AG04450 (cell line): ENCODE measurements at regions not wholly inside any gene's neighbourhood (a gene's known extent, or its start where the extent isn't known, plus 50 kb on each side); places are given as distances from the start of the nearest gene placed in this dataset.

ENCODE experiments used
- CTCF ChIA-PET: fragments of 300-600, 350-600 bp; formaldehyde crosslinking; extraction: SDS; loops from one replicate; lab custom pipeline; 2022; ENCODE audit warnings: antibody characterized with exemption, inconsistent platforms; lab: Charles Lee
- POLR2A ChIA-PET: fragments of 350-600 bp; formaldehyde crosslinking; extraction: SDS; loops from one replicate; lab custom pipeline; 2021; ENCODE audit warnings: antibody characterized with exemption, inconsistent platforms; lab: Yijun Ruan, JAX
- DNase-seq: peaks from one replicate; pipeline ENCODE4 v3.0.0-alpha.2; 2011; ENCODE audit warnings: low read depth, low spot score
- H3K27ac ChIP-seq: one replicate; pipeline ENCODE4 v1.5.1; 2012; ENCODE audit warnings: low read depth, low read length, control low read depth
- H3K27me3 ChIP-seq: one replicate; pipeline ENCODE4 v1.6.0; 2012; ENCODE audit warnings: low read length; ENCODE audit not compliant: control insufficient read depth, insufficient read depth
- H3K4me3 ChIP-seq: 2 replicates; pipeline ENCODE4 v1.5.1; 2011; ENCODE audit warnings: mild to moderate bottlenecking, low read depth, low read length, control low read depth
- H3K9me3 ChIP-seq: 2 replicates; pipeline ENCODE4 v1.5.1; 2012; ENCODE audit warnings: low read length; ENCODE audit not compliant: control insufficient read depth, insufficient read depth
- CTCF ChIP-seq: IDR thresholded peaks from 2 replicates; pipeline ENCODE4 v1.5.1; 2011; ENCODE audit warnings: low read depth, low read length, control low read depth, inconsistent platforms

GRCh38 chr2:146081459-146081858, 1561.5 kb upstream of the ZEB2 start:
- DNase-seq = no peak
- Histone ChIP-seq H3K27ac (no peak overlapping the region), H3K27me3 (no peaks in the 10 kb centered on the region), H3K9me3 (no peaks in the 10 kb centered on the region), H3K4me3 (no peak overlapping the region)
- CTCF ChIA-PET = no interaction called here
- TF ChIP-seq CTCF = no peak
- POLR2A ChIA-PET = no interaction called here

- Histone ChIP-seq H3K4me3 (no peak overlapping the region), H3K27me3 (no peaks in the 10 kb centered on the region), H3K27ac (no peak overlapping the region), H3K9me3 (no peaks in the 10 kb centered on the region)
- POLR2A ChIA-PET = no interaction called here
- DNase-seq = no peak
- no peak for TF ChIP-seq CTCF
- CTCF ChIA-PET = no interaction called here
Measured at GRCh38 chr2:146080925-146081324, 1561.0 kb upstream of the ZEB2 start.

GRCh38 chr2:146079216-146079615, 1559.3 kb upstream of the ZEB2 start:
- no peaks in the 10 kb centered on the region for H3K27me3 ChIP-seq
- CTCF ChIA-PET = no interaction called here
- POLR2A ChIA-PET = no interaction called here
- no peaks in the 10 kb centered on the region for H3K9me3 ChIP-seq
- DNase-seq = no peak
- no peak overlapping the region for H3K27ac ChIP-seq
- TF ChIP-seq CTCF = no peak
- no peak overlapping the region for H3K4me3 ChIP-seq

- DNase-seq = no peak
Measured at GRCh38 chr2:146077156-146077555, 1557.2 kb upstream of the ZEB2 start.

GRCh38 chr2:146068051-146068450, 1548.1 kb upstream of the ZEB2 start:
- ChIA-PET CTCF (interaction anchor here (0.6 kb wide), 1 partner anchor 233 kb away, joined by 3 read pairs; no protein-coding TSS in a partner anchor), POLR2A (no interaction called here)
- Histone ChIP-seq H3K27ac (no peak overlapping the region), H3K9me3 (no peaks in the 10 kb centered on the region), H3K27me3 (no peaks in the 10 kb centered on the region), H3K4me3 (no peak overlapping the region)
- TF ChIP-seq CTCF = no peak
- DNase-seq = no peak

More at GRCh38 chr2:146077156-146077555, 1557.2 kb upstream of the ZEB2 start:
- H3K4me3 ChIP-seq = no peak overlapping the region
- no peak for TF ChIP-seq CTCF
- H3K27me3 ChIP-seq = no peaks in the 10 kb centered on the region
- CTCF ChIA-PET = no interaction called here
- no peaks in the 10 kb centered on the region for H3K9me3 ChIP-seq
- POLR2A ChIA-PET = no interaction called here
- H3K27ac ChIP-seq = no peak overlapping the region
